Prostate gland (tissue), 2 donors: ENCODE measurements at regions not wholly inside any gene's neighbourhood (a gene's known extent, or its start where the extent isn't known, plus 50 kb on each side); places are given as distances from the start of the nearest gene placed in this dataset.

Source experiments
- POLR2AphosphoS5 ChIP-seq: sonication (generic); formaldehyde crosslinking; IDR thresholded peaks from one replicate; pipeline ENCODE4 v1.6.1; 2017; ENCODE audit warnings: antibody characterized with exemption
- TF ChIP-seq, protein P1 (sequence below), 4 experiments: fragments of 200-600 bp in 2 of 4; fragments of 450-650 bp in 2 of 4; sonication (generic) in 2 of 4; IDR thresholded peaks; 1 replicate in 3 of 4; 2 replicates in 1 of 4; pipeline ENCODE4 v1.5.1; 2016 to 2019; ENCODE audit warnings: antibody characterized with exemption in 4 of 4, mild to moderate bottlenecking in 2 of 4, moderate library complexity in 2 of 4

DNA sequence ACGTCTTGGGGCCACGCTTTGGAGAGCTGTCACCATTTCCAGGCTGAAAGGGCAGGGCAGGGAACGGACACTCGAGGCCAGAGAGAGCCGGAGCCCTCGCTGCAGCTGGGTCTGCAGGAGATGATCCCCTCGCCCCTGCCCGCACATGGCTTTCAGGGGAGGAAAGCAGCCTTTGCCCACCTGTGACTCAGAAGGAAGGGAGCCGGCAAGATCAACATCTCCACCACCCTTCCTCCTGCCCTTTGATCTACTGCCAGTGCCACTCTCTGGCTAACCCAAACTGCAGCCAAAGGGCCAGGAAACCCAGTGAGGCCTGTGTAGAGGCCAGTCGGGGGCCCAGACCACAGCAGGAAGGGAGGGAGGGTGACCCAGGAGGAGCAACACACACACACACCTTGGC is 137.1 kb upstream of the ERCC6L2 start:
- TF ChIP-seq, protein P1, sequence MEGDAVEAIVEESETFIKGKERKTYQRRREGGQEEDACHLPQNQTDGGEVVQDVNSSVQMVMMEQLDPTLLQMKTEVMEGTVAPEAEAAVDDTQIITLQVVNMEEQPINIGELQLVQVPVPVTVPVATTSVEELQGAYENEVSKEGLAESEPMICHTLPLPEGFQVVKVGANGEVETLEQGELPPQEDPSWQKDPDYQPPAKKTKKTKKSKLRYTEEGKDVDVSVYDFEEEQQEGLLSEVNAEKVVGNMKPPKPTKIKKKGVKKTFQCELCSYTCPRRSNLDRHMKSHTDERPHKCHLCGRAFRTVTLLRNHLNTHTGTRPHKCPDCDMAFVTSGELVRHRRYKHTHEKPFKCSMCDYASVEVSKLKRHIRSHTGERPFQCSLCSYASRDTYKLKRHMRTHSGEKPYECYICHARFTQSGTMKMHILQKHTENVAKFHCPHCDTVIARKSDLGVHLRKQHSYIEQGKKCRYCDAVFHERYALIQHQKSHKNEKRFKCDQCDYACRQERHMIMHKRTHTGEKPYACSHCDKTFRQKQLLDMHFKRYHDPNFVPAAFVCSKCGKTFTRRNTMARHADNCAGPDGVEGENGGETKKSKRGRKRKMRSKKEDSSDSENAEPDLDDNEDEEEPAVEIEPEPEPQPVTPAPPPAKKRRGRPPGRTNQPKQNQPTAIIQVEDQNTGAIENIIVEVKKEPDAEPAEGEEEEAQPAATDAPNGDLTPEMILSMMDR (IDR thresholded peaks at IDR 0.05), result no peak
- TF ChIP-seq POLR2AphosphoS5, result no peak
